Lower lobe of right lung (tissue), 2 donors: ENCODE measurements at regions not wholly inside any gene's neighbourhood (a gene's known extent, or its start where the extent isn't known, plus 50 kb on each side); places are given as distances from the start of the nearest gene placed in this dataset.
"Not testable (repeated sequence)": the region's sequence is repeated elsewhere in the genome, so short reads cannot be mapped to it uniquely, and the experiment has no call there.

Experiments
- ATAC-seq, 2 donors: fragments of 200-7000 bp; cut with Tn5 transposase; one replicate each; pipeline ENCODE4 v1.9.1; 2020 to 2022; ENCODE audit warnings: mild to moderate bottlenecking in 2 of 2, moderate library complexity in 2 of 2
- DNase-seq: peaks from one replicate; pipeline ENCODE4 v3.0.0-alpha.2; 2020
- H3K27ac ChIP-seq: fragments of 200-600 bp; one replicate; pipeline ENCODE4 v1.8.0; 2022
- H3K27me3 ChIP-seq: fragments of 200-600 bp; one replicate; pipeline ENCODE4 v1.8.0; 2022; ENCODE audit warnings: low read depth
- H3K36me3 ChIP-seq: fragments of 200-600 bp; one replicate; pipeline ENCODE4 v1.8.0; 2022; ENCODE audit warnings: mild to moderate bottlenecking
- H3K4me1 ChIP-seq: fragments of 200-600 bp; one replicate; pipeline ENCODE4 v1.8.0; 2022
- H3K4me3 ChIP-seq: fragments of 200-600 bp; one replicate; pipeline ENCODE4 v1.8.0; 2022; ENCODE audit warnings: mild to moderate bottlenecking
- H3K9me3 ChIP-seq: fragments of 200-600 bp; one replicate; pipeline ENCODE4 v1.8.0; 2022
- CTCF ChIP-seq: fragments of 200-600 bp; IDR thresholded peaks from one replicate; pipeline ENCODE4 v1.8.0; 2022; ENCODE audit warnings: antibody characterized with exemption, mild to moderate bottlenecking
- intact Hi-C: fragments of 100-400 bp; cut with DNase I; formaldehyde crosslinking; loops from one replicate; pipeline ENCODE4 v1.11.0; 2022
- donor health status: DM: no; HTN: yes; CAD: no; lungs with severe emphysema.

GRCh38 chr3:84318273-84318809 is 640.4 kb upstream of the CADM2 start:
- H3K36me3 ChIP-seq, result no peaks in the 10 kb centered on the region
- H3K9me3 ChIP-seq, result no peaks in the 10 kb centered on the region
- no peak overlapping the region for H3K27ac ChIP-seq
- TF ChIP-seq CTCF, result no peak
- no peak for ATAC-seq
- no peak overlapping the region for H3K4me3 ChIP-seq
- no peak for DNase-seq
- H3K4me1 ChIP-seq, result no peaks in the 10 kb centered on the region
- no peaks in the 10 kb centered on the region for H3K27me3 ChIP-seq
- intact Hi-C loops, result no loop called here

GRCh38 chr3:84365563-84366278 is 593.1 kb upstream of the CADM2 start:
- peak; percentile 40 for DNase-seq
- intact Hi-C loops, H3K4me1 ChIP-seq, H3K9me3 ChIP-seq, H3K27me3 ChIP-seq, H3K4me3 ChIP-seq, H3K27ac ChIP-seq, ATAC-seq, H3K36me3 ChIP-seq: not testable (repeated sequence)
